H1 (cell line): ENCODE measurements at regions not wholly inside any gene's neighbourhood (a gene's known extent, or its start where the extent isn't known, plus 50 kb on each side); places are given as distances from the start of the nearest gene placed in this dataset.

Experiments used
- CTCF ChIA-PET: fragments of 300-600 bp; sonication (Branson Sonifier 250); formaldehyde crosslinking; loops from one replicate; lab custom pipeline; 2021; ENCODE audit not compliant: partially characterized antibody; lab: Charles Lee
- POLR2A ChIA-PET: fragments of 300-600 bp; sonication (Branson Sonifier 250); formaldehyde crosslinking; loops from one replicate; lab custom pipeline; 2021; ENCODE audit warnings: inconsistent platforms; ENCODE audit not compliant: partially characterized antibody; lab: Charles Lee
- DNase-seq, 2 experiments: peaks; one replicate each; pipeline versions ENCODE4 v3.0.0 to v3.0.0-alpha.2; 2010 to 2022; ENCODE audit warnings: low spot score in 2 of 2, low read depth in 1 of 2, mixed read lengths in 1 of 2
- FAIRE-seq: peaks from 2 replicates; lab custom pipeline; 2011; peaks lifted over from hg19 to GRCh38; lab: Jason Lieb, UNC
- H2AFZ ChIP-seq: 2 replicates; pipeline ENCODE4 v1.8.1; 2012; ENCODE audit warnings: low read length, inconsistent platforms
- H2AK5ac ChIP-seq: 2 replicates; pipeline ENCODE4 v1.6.1; 2013; ENCODE audit warnings: low read depth, low read length
- H2BK120ac ChIP-seq: replicated peaks from 2 replicates; pipeline ENCODE3; 2013; ENCODE audit warnings: low read depth, low read length, inconsistent platforms
- H2BK12ac ChIP-seq: 2 replicates; pipeline ENCODE4 v1.6.1; 2013; ENCODE audit warnings: low read depth, low read length
- H2BK15ac ChIP-seq: 2 replicates; pipeline ENCODE4 v1.6.1; 2013; ENCODE audit warnings: low read length
- H2BK20ac ChIP-seq: 2 replicates; pipeline ENCODE4 v1.6.1; 2013; ENCODE audit warnings: low read length
- H2BK5ac ChIP-seq: 2 replicates; pipeline ENCODE4 v1.6.1; 2013; ENCODE audit warnings: low read depth, low read length
- H3K14ac ChIP-seq: 2 replicates; pipeline ENCODE4 v1.6.1; 2013; ENCODE audit warnings: inconsistent platforms; ENCODE audit not compliant: insufficient read length
- H3K18ac ChIP-seq: 2 replicates; pipeline ENCODE4 v1.6.1; 2013; ENCODE audit warnings: low read length; ENCODE audit errors: extremely low read depth
- H3K23ac ChIP-seq: 2 replicates; pipeline ENCODE4 v1.6.1; 2013; ENCODE audit warnings: inconsistent platforms; ENCODE audit not compliant: insufficient read length
- H3K23me2 ChIP-seq: 2 replicates; pipeline ENCODE4 v1.6.1; 2013; ENCODE audit warnings: low read depth, low read length
- H3K27ac ChIP-seq: 2 replicates; pipeline ENCODE4 v1.6.1; 2011; ENCODE audit warnings: low read depth, low read length, inconsistent platforms
- H3K27me3 ChIP-seq, 4 experiments: replicated peaks in 1 of 4; 1 replicate in 1 of 4; 2 replicates in 3 of 4; pipeline versions ENCODE4 v1.6.1 to v1.8.1; 2011 to 2013; ENCODE audit warnings: low read length in 3 of 4, mild to moderate bottlenecking in 3 of 4, inconsistent platforms in 2 of 4, mixed read lengths in 2 of 4, moderate library complexity in 1 of 4; ENCODE audit not compliant: control insufficient read depth in 3 of 4, insufficient read depth in 3 of 4; ENCODE audit errors: extremely low read depth in 1 of 4
- H3K36me3 ChIP-seq, 4 experiments: 2 replicates each; pipeline versions ENCODE4 v1.6.1 to v1.8.1; 2011 to 2013; ENCODE audit warnings: mild to moderate bottlenecking in 4 of 4, low read length in 3 of 4, moderate library complexity in 2 of 4, control low read depth in 1 of 4, inconsistent platforms in 1 of 4; ENCODE audit not compliant: insufficient read depth in 4 of 4, control insufficient read depth in 2 of 4
- H3K4ac ChIP-seq: replicated peaks from 2 replicates; pipeline ENCODE3; 2013; ENCODE audit warnings: low read length, low read depth, mixed read lengths, inconsistent platforms; ENCODE audit not compliant: insufficient read length
- H3K4me1 ChIP-seq, 4 experiments: replicated peaks in 1 of 4; 1 replicate in 1 of 4; 2 replicates in 3 of 4; pipeline versions ENCODE4 v1.6.1 to v1.8.1; 2011 to 2013; ENCODE audit warnings: low read length in 3 of 4, inconsistent platforms in 2 of 4, mixed read lengths in 1 of 4; ENCODE audit not compliant: insufficient read depth in 4 of 4, control insufficient read depth in 3 of 4
- H3K4me2 ChIP-seq, 2 experiments: 2 replicates each; pipeline versions ENCODE4 v1.6.1 to v1.8.1; 2011 to 2013; ENCODE audit warnings: low read depth in 2 of 2, low read length in 2 of 2, control low read depth in 1 of 2, inconsistent platforms in 1 of 2, mild to moderate bottlenecking in 1 of 2; ENCODE audit not compliant: insufficient read depth in 1 of 2
- H3K4me3 ChIP-seq, 4 experiments: fragments of 200-600, 300-600 bp in 1 of 4; sonication (generic), shearing (Covaris generic), sonication (Bioruptor Twin) in 1 of 4; 2 replicates each; pipeline versions ENCODE4 v1.5.1 to v1.8.1; 2011 to 2016; ENCODE audit warnings: low read length in 4 of 4, low read depth in 3 of 4, control low read depth in 2 of 4, inconsistent platforms in 2 of 4, mild to moderate bottlenecking in 2 of 4, mixed read lengths in 1 of 4, moderate library complexity in 1 of 4; ENCODE audit not compliant: insufficient read depth in 2 of 4; ENCODE audit errors: extremely low read depth in 1 of 4
- H3K56ac ChIP-seq: replicated peaks from 2 replicates; pipeline ENCODE3; 2013; ENCODE audit warnings: low read depth, mild to moderate bottlenecking, mixed read lengths, low read length, inconsistent platforms; ENCODE audit not compliant: insufficient read length
- H3K79me1 ChIP-seq: 2 replicates; pipeline ENCODE4 v1.6.1; 2013; ENCODE audit warnings: low read depth, low read length, control low read depth
- H3K79me2 ChIP-seq, 2 experiments: 2 replicates each; pipeline versions ENCODE4 v1.6.1 to v1.8.1; 2012 to 2013; ENCODE audit warnings: low read length in 2 of 2, mild to moderate bottlenecking in 2 of 2, inconsistent platforms in 1 of 2; ENCODE audit not compliant: insufficient read depth in 2 of 2, control insufficient read depth in 1 of 2
- H3K9ac ChIP-seq, 4 experiments: replicated peaks in 1 of 4; 1 replicate in 1 of 4; 2 replicates in 3 of 4; pipeline versions ENCODE4 v1.6.1 to v1.8.1; 2011 to 2013; ENCODE audit warnings: low read depth in 3 of 4, low read length in 3 of 4, control low read depth in 2 of 4, mild to moderate bottlenecking in 2 of 4, moderate library complexity in 2 of 4, inconsistent platforms in 1 of 4; ENCODE audit errors: extremely low read depth in 1 of 4
- H3K9me3 ChIP-seq, 2 experiments: 2 replicates each; pipeline versions ENCODE4 v1.6.1 to v1.8.1; 2012 to 2013; ENCODE audit warnings: mild to moderate bottlenecking in 2 of 2, moderate library complexity in 2 of 2, control low read depth in 1 of 2, inconsistent platforms in 1 of 2, low read depth in 1 of 2, low read length in 1 of 2, mixed read lengths in 1 of 2; ENCODE audit not compliant: insufficient read depth in 2 of 2
- H4K20me1 ChIP-seq, 2 experiments: replicated peaks in 1 of 2; 2 replicates each; pipeline versions ENCODE3 to v1.8.1; 2011 to 2013; ENCODE audit warnings: inconsistent platforms in 2 of 2, low read length in 2 of 2, mild to moderate bottlenecking in 1 of 2; ENCODE audit not compliant: insufficient read depth in 2 of 2, control insufficient read depth in 1 of 2
- H4K5ac ChIP-seq: 2 replicates; pipeline ENCODE4 v1.6.1; 2013; ENCODE audit warnings: low read length, low read depth, mixed read lengths, inconsistent platforms; ENCODE audit not compliant: insufficient read length
- H4K8ac ChIP-seq: 2 replicates; pipeline ENCODE4 v1.8.0; 2013; ENCODE audit warnings: mild to moderate bottlenecking, moderate library complexity, low read length, inconsistent platforms; ENCODE audit not compliant: insufficient read depth; ENCODE audit errors: extremely low read depth
- H4K91ac ChIP-seq: replicated peaks from 2 replicates; pipeline ENCODE3; 2013; ENCODE audit warnings: low read length, mixed read lengths, inconsistent platforms; ENCODE audit not compliant: insufficient read length
- ATF3 ChIP-seq: IDR thresholded peaks from 2 replicates; pipeline ENCODE4 v1.6.1; 2011; ENCODE audit warnings: low read depth, mild to moderate bottlenecking, low read length; ENCODE audit not compliant: insufficient read depth
- CBX5 ChIP-seq: fragments of 300-800, 300-1000 bp; sonication (generic); IDR thresholded peaks from 2 replicates; pipeline ENCODE4 v1.7.1; 2016; ENCODE audit warnings: antibody characterized with exemption, low read length, low read depth
- EZH2 ChIP-seq: fragments of 200-600 bp; sonication (generic); IDR thresholded peaks from 2 replicates; pipeline ENCODE4 v1.7.1; 2012; ENCODE audit warnings: low read depth, mild to moderate bottlenecking, moderate library complexity, low read length, inconsistent platforms; ENCODE audit not compliant: severe bottlenecking
- WGBS, 2 experiments: shearing (Covaris generic) in 1 of 2; methylation state at CpG; one replicate each; pipeline versions ENCODE4 v1.1.6 to v1.1.7; 2013 to 2015; ENCODE audit warnings: low lambda C conversion rate in 2 of 2, mixed read lengths in 2 of 2, inconsistent platforms in 1 of 2, low coverage in 1 of 2, missing lambda C conversion rate in 1 of 2; ENCODE audit not compliant: insufficient replicate concordance in 2 of 2, insufficient coverage in 1 of 2, insufficient read length in 1 of 2; ENCODE audit errors: extremely low coverage in 1 of 2, missing lambda C conversion rate in 1 of 2; 5-methylcytosine and 5-hydroxymethylcytosine counted together

GRCh38 chr10:29227201-29227600, 61.7 kb upstream of the LYZL1 start:
- H3K9ac ChIP-seq = no peak overlapping the region
- H3K36me3 ChIP-seq = no peaks in the 10 kb centered on the region
- no peak overlapping the region for H3K4ac ChIP-seq
- no peak overlapping the region; the same call in 1 of the 2 replicates for H2BK15ac ChIP-seq
- no peak overlapping the region for H3K18ac ChIP-seq
- TF ChIP-seq ATF3 (no peak), EZH2 (no peak), CBX5 (no peak)
- no peaks in the 10 kb centered on the region for H4K20me1 ChIP-seq
- FAIRE-seq (no peak), DNase-seq (no peak)
- no peak overlapping the region for H4K5ac ChIP-seq
- H3K4me1 ChIP-seq = peaks cover 0 to 4% (median 0%) of the 10 kb centered on the region in 4 experiments; a peak in 3 of 7 replicates
- H3K79me2 ChIP-seq = no peaks in the 10 kb centered on the region
- no peaks in the 10 kb centered on the region; the same call in 1 of the 2 replicates for H3K23me2 ChIP-seq
- H3K27ac ChIP-seq = no peak overlapping the region
- no peak overlapping the region for H2BK120ac ChIP-seq
- H4K8ac ChIP-seq = no peak overlapping the region
- H2AK5ac ChIP-seq = no peak overlapping the region
- H2BK12ac ChIP-seq = no peak overlapping the region
- no peak overlapping the region for H3K14ac ChIP-seq
- H4K91ac ChIP-seq = no peak overlapping the region
- no peak overlapping the region for H2AFZ ChIP-seq
- no peak overlapping the region for H3K4me3 ChIP-seq
- no peak overlapping the region for H3K23ac ChIP-seq
- H2BK5ac ChIP-seq = no peak overlapping the region
- H3K27me3 ChIP-seq = no peaks in the 10 kb centered on the region
- H3K79me1 ChIP-seq = no peaks in the 10 kb centered on the region
- no peaks in the 10 kb centered on the region for H3K9me3 ChIP-seq
- WGBS, 2 experiments = 79% methylated on average over 2 of the region's 2 CpGs; no CpG with 5 or more reads in 1 of the 2 experiments
- no peak overlapping the region for H3K4me2 ChIP-seq
- H2BK20ac ChIP-seq = no peak overlapping the region
- H3K56ac ChIP-seq = no peak overlapping the region
- POLR2A ChIA-PET = interaction anchor here (0.6 kb wide), 1 partner anchor 102 kb away, joined by 3 read pairs; no protein-coding TSS in a partner anchor
- CTCF ChIA-PET = interaction anchor here (0.7 to 6.4 kb wide), 4 partner anchors 13 to 93 kb away, joined by 3 to 29 read pairs (median 4); no protein-coding TSS in a partner anchor
